ENCODE measurements at regions not wholly inside any gene's neighbourhood (a gene's known extent, or its start where the extent isn't known, plus 50 kb on each side); places are given as distances from the start of the nearest gene placed in this dataset.
"Not testable (repeated sequence)": the region's sequence is repeated elsewhere in the genome, so short reads cannot be mapped to it uniquely, and the experiment has no call there.

GRCh38 chr17:45554479-45554878, 64.0 kb upstream of the PLEKHM1 start:
- not testable (repeated sequence) for DNase-seq (ENCODE audit: low read depth)

GRCh38 chr17:45558821-45559220, 68.3 kb upstream of the PLEKHM1 start:
- not testable (repeated sequence) for DNase-seq (ENCODE audit: low read depth)

- not testable (repeated sequence) for DNase-seq (ENCODE audit: low read depth)
These were observed 72.3 kb upstream of the PLEKHM1 start for GRCh38 chr17:45562868-45563267.

- DNase-seq (ENCODE audit: low read depth): not testable (repeated sequence)
These were observed 72.8 kb upstream of the PLEKHM1 start for GRCh38 chr17:45563283-45563682.

- DNase-seq (ENCODE audit: low read depth): not testable (repeated sequence)
These were observed 77.8 kb upstream of the PLEKHM1 start for GRCh38 chr17:45568275-45568674.

GRCh38 chr17:45573326-45573725, 82.8 kb upstream of the PLEKHM1 start:
- DNase-seq (ENCODE audit: low read depth): not testable (repeated sequence)

- DNase-seq (ENCODE audit: low read depth): no peak
These were observed 83.6 kb upstream of the PLEKHM1 start for GRCh38 chr17:45573924-45574770.

GRCh38 chr17:45575126-45575885, 84.8 kb upstream of the PLEKHM1 start:
- no peak for DNase-seq (ENCODE audit: low read depth)

- not testable (repeated sequence) for DNase-seq (ENCODE audit: low read depth)
These were observed 86.2 kb upstream of the PLEKHM1 start for GRCh38 chr17:45576527-45577307.

- DNase-seq (ENCODE audit: low read depth): no peak
These were observed 87.2 kb upstream of the PLEKHM1 start for GRCh38 chr17:45577571-45578279.

- DNase-seq (ENCODE audit: low read depth): no peak
These were observed 88.3 kb upstream of the PLEKHM1 start for GRCh38 chr17:45578516-45579455.

GRCh38 chr17:45579529-45580495, 89.3 kb upstream of the PLEKHM1 start:
- DNase-seq (ENCODE audit: low read depth): no peak

- DNase-seq (ENCODE audit: low read depth): no peak
These were observed 90.4 kb upstream of the PLEKHM1 start for GRCh38 chr17:45580924-45581323.

- no peak for DNase-seq (ENCODE audit: low read depth)
These were observed 91.3 kb upstream of the PLEKHM1 start for GRCh38 chr17:45581860-45582259.

GRCh38 chr17:45584092-45585036, 93.8 kb upstream of the PLEKHM1 start:
- no peak for DNase-seq (ENCODE audit: low read depth)

GRCh38 chr17:45585037-45585733, 94.7 kb upstream of the PLEKHM1 start:
- DNase-seq (ENCODE audit: low read depth): not testable (repeated sequence)
